ENCODE measurements at regions not wholly inside any gene's neighbourhood (a gene's known extent, or its start where the extent isn't known, plus 50 kb on each side); places are given as distances from the start of the nearest gene placed in this dataset.

DNA sequence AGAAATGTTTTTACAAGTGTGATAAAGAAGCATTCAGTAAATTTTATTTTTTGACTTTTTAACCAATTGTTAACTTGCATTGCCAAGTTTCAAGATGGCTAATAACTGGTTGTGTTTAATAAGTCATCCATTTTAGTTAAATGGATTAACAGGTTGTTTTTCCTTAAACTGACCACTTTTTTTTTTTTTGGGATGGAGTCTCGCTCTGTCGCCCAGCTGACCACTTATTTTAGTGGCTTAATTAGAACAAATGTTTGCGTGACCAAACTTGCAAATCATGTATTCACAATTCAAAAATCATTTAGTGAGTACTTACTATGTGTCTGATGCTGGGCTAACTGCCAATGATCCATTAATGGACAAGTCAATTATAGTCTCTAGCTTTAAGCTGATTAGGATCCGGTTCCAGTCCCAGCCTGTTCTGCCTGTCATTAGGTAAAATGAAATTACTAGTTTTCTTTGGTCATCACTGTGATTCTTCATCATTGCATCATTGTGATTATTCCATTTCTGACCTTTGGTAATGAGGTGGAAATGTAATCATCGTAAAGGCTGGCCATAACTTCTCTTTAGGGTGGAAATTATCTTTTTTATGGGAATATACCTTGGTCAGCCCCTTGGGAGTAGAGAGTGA, 729.2 kb upstream of the MARCKS start:
- Histone ChIP-seq H3K27me3 (ENCODE audit: insufficient read depth) (no peaks in the 10 kb centered on the region), H3K4me3 (no peak overlapping the region), H3K27ac (ENCODE audit: low read depth) (no peak overlapping the region), H3K36me3 (ENCODE audit: insufficient read depth) (no peaks in the 10 kb centered on the region), H3K4me2 (no peak overlapping the region), H2AFZ (no peak overlapping the region), H3F3A (replicated peaks; ENCODE audit: low read depth) (no peaks in the 10 kb centered on the region), H3K79me2 (replicated peaks; ENCODE audit: insufficient read depth) (no peaks in the 10 kb centered on the region), H3K9me2 (ENCODE audit: insufficient read depth) (no peaks in the 10 kb centered on the region), H4K20me1 (replicated peaks; ENCODE audit: insufficient read depth) (no peaks in the 10 kb centered on the region), H3K4me1 (ENCODE audit: insufficient read depth) (0 out of 2 replicates have a peak, but pooled peaks cover 3% of the 10 kb centered on the region)
- Mint-ChIP-seq H3K4me1 (peaks cover 6% of the 10 kb centered on the region; the same call in 2 of the 3 replicates), H3K4me3 (no peak overlapping the region), H3K36me3 (ENCODE audit: low read depth) (no peaks in the 10 kb centered on the region), H3K27me3 (ENCODE audit: insufficient read depth, low read depth, poor library complexity) (no peaks in the 10 kb centered on the region), H3K9me3 (no peaks in the 10 kb centered on the region), H3K27ac (no peak overlapping the region)
- TF ChIP-seq JUNB (IDR thresholded peaks at IDR 0.05; ENCODE audit: unreplicated experiment), result no peak
- TF ChIP-seq ZNF331 (CRISPR knock-in tag; IDR thresholded peaks at IDR 0.05; ENCODE audit: low read depth), result no peak
- no peak for TF ChIP-seq EZH2 (IDR thresholded peaks at IDR 0.05; ENCODE audit: low read depth, unreplicated experiment)
- no peak for TF ChIP-seq ZNF114 (CRISPR knock-in tag; IDR thresholded peaks at IDR 0.05)
- TF ChIP-seq, protein P1, sequence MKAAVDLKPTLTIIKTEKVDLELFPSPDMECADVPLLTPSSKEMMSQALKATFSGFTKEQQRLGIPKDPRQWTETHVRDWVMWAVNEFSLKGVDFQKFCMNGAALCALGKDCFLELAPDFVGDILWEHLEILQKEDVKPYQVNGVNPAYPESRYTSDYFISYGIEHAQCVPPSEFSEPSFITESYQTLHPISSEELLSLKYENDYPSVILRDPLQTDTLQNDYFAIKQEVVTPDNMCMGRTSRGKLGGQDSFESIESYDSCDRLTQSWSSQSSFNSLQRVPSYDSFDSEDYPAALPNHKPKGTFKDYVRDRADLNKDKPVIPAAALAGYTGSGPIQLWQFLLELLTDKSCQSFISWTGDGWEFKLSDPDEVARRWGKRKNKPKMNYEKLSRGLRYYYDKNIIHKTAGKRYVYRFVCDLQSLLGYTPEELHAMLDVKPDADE (IDR thresholded peaks at IDR 0.05), result no peak
- TF ChIP-seq NANOG (IDR thresholded peaks at IDR 0.05; ENCODE audit: borderline replicate concordance), result no peak
- no peak for TF ChIP-seq STAT1 (IDR thresholded peaks at IDR 0.05; ENCODE audit: unreplicated experiment)
- no peak for ATAC-seq
- no peak for DNase-seq (ENCODE audit: low spot score)

DNA sequence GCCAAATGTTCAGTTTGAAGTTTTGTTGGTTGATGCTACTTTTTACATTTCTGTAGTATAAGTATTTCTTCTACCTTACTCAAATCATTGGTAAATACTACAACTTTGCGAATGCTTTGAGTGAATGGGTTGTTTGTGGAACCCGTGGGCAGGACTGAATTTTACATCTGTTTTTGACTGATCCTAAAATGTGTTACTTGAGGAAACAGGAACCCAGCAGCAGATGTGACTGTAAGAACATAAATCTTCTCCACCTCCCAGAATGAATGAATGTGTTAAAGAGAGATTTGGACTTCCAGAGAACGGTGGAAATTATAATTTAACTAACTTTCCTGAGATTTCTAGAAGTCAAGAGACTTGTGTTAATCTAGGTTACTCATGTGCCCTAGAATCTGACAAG, 728.5 kb upstream of the MARCKS start:
- no peaks in the 10 kb centered on the region for H4K20me1 ChIP-seq (replicated peaks; ENCODE audit: insufficient read depth)
- H3K4me3 Mint-ChIP-seq, result no peak overlapping the region
- no peak overlapping the region for H2AFZ ChIP-seq
- H3K36me3 Mint-ChIP-seq (ENCODE audit: low read depth), result no peaks in the 10 kb centered on the region
- no peaks in the 10 kb centered on the region for H3K36me3 ChIP-seq (ENCODE audit: insufficient read depth)
- no peak overlapping the region for H3K4me3 ChIP-seq
- no peaks in the 10 kb centered on the region for H3F3A ChIP-seq (replicated peaks; ENCODE audit: low read depth)
- no peaks in the 10 kb centered on the region for H3K27me3 Mint-ChIP-seq (ENCODE audit: insufficient read depth, low read depth, poor library complexity)
- no peaks in the 10 kb centered on the region for H3K9me2 ChIP-seq (ENCODE audit: insufficient read depth)
- no peaks in the 10 kb centered on the region for H3K9me3 Mint-ChIP-seq
- H3K27ac Mint-ChIP-seq, result no peak overlapping the region
- H3K27me3 ChIP-seq (ENCODE audit: insufficient read depth), result no peaks in the 10 kb centered on the region
- no peaks in the 10 kb centered on the region for H3K79me2 ChIP-seq (replicated peaks; ENCODE audit: insufficient read depth)
- 0 out of 2 replicates have a peak, but pooled peaks cover 3% of the 10 kb centered on the region for H3K4me1 ChIP-seq (ENCODE audit: insufficient read depth)
- DNase-seq (ENCODE audit: low spot score) (no peak), ATAC-seq (no peak)
- H3K4me2 ChIP-seq, result no peak overlapping the region
- H3K4me1 Mint-ChIP-seq, result peaks cover 6% of the 10 kb centered on the region; the same call in 2 of the 3 replicates
- no peak overlapping the region for H3K27ac ChIP-seq (ENCODE audit: low read depth)
- no peak for TF ChIP-seq POLR2AphosphoS5 (IDR thresholded peaks at IDR 0.05; ENCODE audit: low read depth)
- TF ChIP-seq EZH2 (IDR thresholded peaks at IDR 0.05; ENCODE audit: low read depth, unreplicated experiment), result no peak
- no peak for TF ChIP-seq JUNB (IDR thresholded peaks at IDR 0.05; ENCODE audit: unreplicated experiment)
- TF ChIP-seq, protein P2, sequence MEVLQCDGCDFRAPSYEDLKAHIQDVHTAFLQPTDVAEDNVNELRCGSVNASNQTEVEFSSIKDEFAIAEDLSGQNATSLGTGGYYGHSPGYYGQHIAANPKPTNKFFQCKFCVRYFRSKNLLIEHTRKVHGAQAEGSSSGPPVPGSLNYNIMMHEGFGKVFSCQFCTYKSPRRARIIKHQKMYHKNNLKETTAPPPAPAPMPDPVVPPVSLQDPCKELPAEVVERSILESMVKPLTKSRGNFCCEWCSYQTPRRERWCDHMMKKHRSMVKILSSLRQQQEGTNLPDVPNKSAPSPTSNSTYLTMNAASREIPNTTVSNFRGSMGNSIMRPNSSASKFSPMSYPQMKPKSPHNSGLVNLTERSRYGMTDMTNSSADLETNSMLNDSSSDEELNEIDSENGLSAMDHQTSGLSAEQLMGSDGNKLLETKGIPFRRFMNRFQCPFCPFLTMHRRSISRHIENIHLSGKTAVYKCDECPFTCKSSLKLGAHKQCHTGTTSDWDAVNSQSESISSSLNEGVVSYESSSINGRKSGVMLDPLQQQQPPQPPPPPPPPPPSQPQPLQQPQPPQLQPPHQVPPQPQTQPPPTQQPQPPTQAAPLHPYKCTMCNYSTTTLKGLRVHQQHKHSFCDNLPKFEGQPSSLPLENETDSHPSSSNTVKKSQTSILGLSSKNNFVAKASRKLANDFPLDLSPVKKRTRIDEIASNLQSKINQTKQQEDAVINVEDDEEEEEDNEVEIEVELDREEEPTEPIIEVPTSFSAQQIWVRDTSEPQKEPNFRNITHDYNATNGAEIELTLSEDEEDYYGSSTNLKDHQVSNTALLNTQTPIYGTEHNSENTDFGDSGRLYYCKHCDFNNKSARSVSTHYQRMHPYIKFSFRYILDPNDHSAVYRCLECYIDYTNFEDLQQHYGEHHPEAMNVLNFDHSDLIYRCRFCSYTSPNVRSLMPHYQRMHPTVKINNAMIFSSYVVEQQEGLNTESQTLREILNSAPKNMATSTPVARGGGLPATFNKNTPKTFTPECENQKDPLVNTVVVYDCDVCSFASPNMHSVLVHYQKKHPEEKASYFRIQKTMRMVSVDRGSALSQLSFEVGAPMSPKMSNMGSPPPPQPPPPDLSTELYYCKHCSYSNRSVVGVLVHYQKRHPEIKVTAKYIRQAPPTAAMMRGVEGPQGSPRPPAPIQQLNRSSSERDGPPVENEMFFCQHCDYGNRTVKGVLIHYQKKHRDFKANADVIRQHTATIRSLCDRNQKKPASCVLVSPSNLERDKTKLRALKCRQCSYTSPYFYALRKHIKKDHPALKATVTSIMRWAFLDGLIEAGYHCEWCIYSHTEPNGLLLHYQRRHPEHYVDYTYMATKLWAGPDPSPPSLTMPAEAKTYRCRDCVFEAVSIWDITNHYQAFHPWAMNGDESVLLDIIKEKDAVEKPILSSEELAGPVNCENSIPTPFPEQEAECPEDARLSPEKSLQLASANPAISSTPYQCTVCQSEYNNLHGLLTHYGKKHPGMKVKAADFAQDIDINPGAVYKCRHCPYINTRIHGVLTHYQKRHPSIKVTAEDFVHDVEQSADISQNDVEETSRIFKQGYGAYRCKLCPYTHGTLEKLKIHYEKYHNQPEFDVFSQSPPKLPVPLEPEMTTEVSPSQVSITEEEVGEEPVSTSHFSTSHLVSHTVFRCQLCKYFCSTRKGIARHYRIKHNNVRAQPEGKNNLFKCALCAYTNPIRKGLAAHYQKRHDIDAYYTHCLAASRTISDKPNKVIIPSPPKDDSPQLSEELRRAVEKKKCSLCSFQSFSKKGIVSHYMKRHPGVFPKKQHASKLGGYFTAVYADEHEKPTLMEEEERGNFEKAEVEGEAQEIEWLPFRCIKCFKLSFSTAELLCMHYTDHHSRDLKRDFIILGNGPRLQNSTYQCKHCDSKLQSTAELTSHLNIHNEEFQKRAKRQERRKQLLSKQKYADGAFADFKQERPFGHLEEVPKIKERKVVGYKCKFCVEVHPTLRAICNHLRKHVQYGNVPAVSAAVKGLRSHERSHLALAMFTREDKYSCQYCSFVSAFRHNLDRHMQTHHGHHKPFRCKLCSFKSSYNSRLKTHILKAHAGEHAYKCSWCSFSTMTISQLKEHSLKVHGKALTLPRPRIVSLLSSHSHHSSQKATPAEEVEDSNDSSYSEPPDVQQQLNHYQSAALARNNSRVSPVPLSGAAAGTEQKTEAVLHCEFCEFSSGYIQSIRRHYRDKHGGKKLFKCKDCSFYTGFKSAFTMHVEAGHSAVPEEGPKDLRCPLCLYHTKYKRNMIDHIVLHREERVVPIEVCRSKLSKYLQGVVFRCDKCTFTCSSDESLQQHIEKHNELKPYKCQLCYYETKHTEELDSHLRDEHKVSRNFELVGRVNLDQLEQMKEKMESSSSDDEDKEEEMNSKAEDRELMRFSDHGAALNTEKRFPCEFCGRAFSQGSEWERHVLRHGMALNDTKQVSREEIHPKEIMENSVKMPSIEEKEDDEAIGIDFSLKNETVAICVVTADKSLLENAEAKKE (CRISPR knock-in tag; IDR thresholded peaks at IDR 0.05), result no peak
- no peak for TF ChIP-seq CREB1 (CRISPR knock-in tag; IDR thresholded peaks at IDR 0.05; ENCODE audit: low read depth)
- no peak for TF ChIP-seq NANOG (IDR thresholded peaks at IDR 0.05; ENCODE audit: borderline replicate concordance)
- TF ChIP-seq STAT1 (IDR thresholded peaks at IDR 0.05; ENCODE audit: unreplicated experiment), result no peak
- TF ChIP-seq, protein P3, sequence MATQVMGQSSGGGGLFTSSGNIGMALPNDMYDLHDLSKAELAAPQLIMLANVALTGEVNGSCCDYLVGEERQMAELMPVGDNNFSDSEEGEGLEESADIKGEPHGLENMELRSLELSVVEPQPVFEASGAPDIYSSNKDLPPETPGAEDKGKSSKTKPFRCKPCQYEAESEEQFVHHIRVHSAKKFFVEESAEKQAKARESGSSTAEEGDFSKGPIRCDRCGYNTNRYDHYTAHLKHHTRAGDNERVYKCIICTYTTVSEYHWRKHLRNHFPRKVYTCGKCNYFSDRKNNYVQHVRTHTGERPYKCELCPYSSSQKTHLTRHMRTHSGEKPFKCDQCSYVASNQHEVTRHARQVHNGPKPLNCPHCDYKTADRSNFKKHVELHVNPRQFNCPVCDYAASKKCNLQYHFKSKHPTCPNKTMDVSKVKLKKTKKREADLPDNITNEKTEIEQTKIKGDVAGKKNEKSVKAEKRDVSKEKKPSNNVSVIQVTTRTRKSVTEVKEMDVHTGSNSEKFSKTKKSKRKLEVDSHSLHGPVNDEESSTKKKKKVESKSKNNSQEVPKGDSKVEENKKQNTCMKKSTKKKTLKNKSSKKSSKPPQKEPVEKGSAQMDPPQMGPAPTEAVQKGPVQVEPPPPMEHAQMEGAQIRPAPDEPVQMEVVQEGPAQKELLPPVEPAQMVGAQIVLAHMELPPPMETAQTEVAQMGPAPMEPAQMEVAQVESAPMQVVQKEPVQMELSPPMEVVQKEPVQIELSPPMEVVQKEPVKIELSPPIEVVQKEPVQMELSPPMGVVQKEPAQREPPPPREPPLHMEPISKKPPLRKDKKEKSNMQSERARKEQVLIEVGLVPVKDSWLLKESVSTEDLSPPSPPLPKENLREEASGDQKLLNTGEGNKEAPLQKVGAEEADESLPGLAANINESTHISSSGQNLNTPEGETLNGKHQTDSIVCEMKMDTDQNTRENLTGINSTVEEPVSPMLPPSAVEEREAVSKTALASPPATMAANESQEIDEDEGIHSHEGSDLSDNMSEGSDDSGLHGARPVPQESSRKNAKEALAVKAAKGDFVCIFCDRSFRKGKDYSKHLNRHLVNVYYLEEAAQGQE (IDR thresholded peaks at IDR 0.05; ENCODE audit: unreplicated experiment), result no peak
